Peyer's patch (tissue), 4 donors: ENCODE measurements at regions not wholly inside any gene's neighbourhood (a gene's known extent, or its start where the extent isn't known, plus 50 kb on each side); places are given as distances from the start of the nearest gene placed in this dataset.
"Not testable (repeated sequence)": the region's sequence is repeated elsewhere in the genome, so short reads cannot be mapped to it uniquely, and the experiment has no call there.

Experiments used
- DNase-seq, 3 donors: peaks; one replicate each; pipeline ENCODE4 v3.0.0-alpha.2; 2017 to 2019
- H3K27ac ChIP-seq, 4 donors: fragments of 200-600 bp; sonication (generic); one replicate each; pipeline ENCODE4 v1.5.1; 2016 to 2019
- H3K27me3 ChIP-seq, 2 donors: fragments of 200-600 bp; sonication (generic); one replicate each; pipeline ENCODE4 v1.5.1; 2019
- H3K36me3 ChIP-seq, 3 donors: fragments of 200-600 bp; sonication (generic); one replicate each; pipeline ENCODE4 v1.5.1; 2016 to 2019
- H3K4me1 ChIP-seq, 4 donors: fragments of 200-600 bp; sonication (generic); one replicate each; pipeline ENCODE4 v1.5.1; 2016 to 2019
- H3K4me3 ChIP-seq, 4 donors: fragments of 200-600 bp; sonication (generic); 1 replicate in 3 of 4; 2 replicates in 1 of 4; pipeline ENCODE4 v1.5.1; 2016 to 2019; ENCODE audit warnings: mild to moderate bottlenecking in 1 of 4
- H3K9me3 ChIP-seq, 4 donors: fragments of 200-600 bp; sonication (generic); one replicate each; pipeline ENCODE4 v1.5.1; 2016 to 2019; ENCODE audit warnings: mild to moderate bottlenecking in 1 of 4
- CTCF ChIP-seq, 6 experiments: fragments of 450-650 bp in 4 of 6; fragments of 200-600 bp in 2 of 6; sonication (generic) in 1 of 6; IDR thresholded peaks; one replicate each; pipeline ENCODE4 v1.5.1; 2017 to 2019; ENCODE audit warnings: antibody characterized with exemption in 6 of 6, mild to moderate bottlenecking in 3 of 6, moderate library complexity in 1 of 6
- POLR2A ChIP-seq, 2 donors: fragments of 450-650 bp; IDR thresholded peaks; one replicate each; pipeline ENCODE4 v1.5.1; 2017; ENCODE audit warnings: antibody characterized with exemption in 2 of 2, mild to moderate bottlenecking in 2 of 2, moderate library complexity in 2 of 2

DNA sequence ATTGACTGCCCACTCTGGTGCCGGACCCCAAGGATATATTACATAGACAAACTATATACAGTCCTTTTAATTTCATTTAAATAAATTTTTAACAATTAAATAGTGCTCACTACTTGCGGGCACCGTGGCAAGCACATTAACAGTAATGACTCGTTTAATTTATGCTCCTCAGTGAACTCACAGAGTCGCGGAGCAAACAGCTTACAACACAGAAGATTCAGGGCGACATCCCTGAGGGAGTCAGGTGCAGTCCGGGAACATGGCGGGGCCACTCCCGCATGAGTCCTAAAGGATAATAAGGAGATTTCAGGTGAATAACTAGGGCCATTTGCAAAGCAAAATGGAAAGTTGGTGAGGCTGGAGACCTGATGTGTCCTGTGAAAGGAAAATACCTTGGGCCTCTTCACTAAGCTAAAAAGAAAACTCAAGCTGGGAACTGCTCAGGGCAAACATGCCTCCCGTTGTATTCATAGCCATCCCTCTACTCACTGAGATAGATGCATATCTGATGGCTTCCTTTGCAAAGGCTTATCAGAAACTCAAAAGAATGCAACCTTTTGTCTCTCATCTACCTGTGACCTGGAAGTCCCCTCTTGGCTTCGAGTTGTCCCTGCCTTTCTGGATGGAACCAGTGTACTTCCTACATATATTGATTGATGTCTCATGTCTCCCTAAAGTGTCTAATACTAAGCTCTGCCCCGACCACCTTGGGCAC, 125.6 kb downstream of the KLF6 start:
- DNase-seq = no peak
- no peaks in the 10 kb centered on the region for H3K4me1 ChIP-seq
- no peaks in the 10 kb centered on the region for H3K9me3 ChIP-seq
- no peaks in the 10 kb centered on the region for H3K27me3 ChIP-seq
- H3K4me3 ChIP-seq = no peak overlapping the region
- no peak for TF ChIP-seq CTCF (IDR thresholded peaks at IDR 0.05)
- TF ChIP-seq POLR2A (IDR thresholded peaks at IDR 0.05) = no peak
- no peak overlapping the region for H3K27ac ChIP-seq
- H3K36me3 ChIP-seq = no peaks in the 10 kb centered on the region

DNA sequence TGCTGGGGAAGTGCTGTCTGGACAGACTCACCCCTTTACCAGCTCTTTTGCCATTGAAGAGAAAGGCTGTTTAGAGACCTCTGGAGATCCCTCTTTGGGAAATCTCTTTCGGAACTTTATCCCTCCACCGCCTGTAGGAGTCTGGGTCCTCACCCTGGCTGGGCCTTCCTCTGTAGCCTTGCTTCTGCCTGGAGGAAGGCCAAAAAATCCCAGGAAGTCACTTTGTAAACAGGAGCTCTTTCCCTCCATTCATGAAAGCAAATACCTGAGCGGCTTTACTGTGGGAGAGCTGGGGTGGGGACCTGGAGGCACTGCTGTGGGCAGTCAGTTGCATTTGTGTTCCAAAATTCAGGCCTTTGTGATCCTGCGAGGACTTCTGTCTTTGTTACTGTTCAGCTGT, 126.2 kb downstream of the KLF6 start:
- Histone ChIP-seq H3K9me3 (no peaks in the 10 kb centered on the region), H3K4me1 (no peaks in the 10 kb centered on the region), H3K4me3 (no peak overlapping the region), H3K27ac (no peak overlapping the region), H3K36me3 (no peaks in the 10 kb centered on the region), H3K27me3 (no peaks in the 10 kb centered on the region)
- TF ChIP-seq POLR2A (IDR thresholded peaks at IDR 0.05) (no peak), CTCF (IDR thresholded peaks at IDR 0.05) (no peak)
- DNase-seq = no peak

DNA sequence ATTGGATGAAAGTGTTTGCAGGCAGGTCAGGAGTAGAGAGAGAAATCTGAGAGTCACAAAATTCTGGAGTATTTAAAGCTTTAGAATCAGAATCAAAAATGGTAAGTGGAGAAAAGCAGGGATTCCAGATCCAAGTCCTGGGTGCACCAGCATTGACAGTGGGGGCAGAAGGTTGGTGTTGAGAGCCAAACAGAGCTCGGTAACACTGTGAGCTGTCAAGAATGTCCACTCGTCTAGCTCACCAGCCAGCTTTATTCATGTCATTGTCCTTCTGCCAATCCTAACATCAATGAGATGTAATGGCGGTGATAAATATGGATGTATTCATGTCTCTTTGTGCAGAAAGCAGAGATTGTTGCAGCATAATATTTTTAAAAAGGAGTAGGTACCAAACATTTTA, 128.8 kb downstream of the KLF6 start:
- Histone ChIP-seq H3K27ac (no peak overlapping the region), H3K4me1 (no peaks in the 10 kb centered on the region), H3K36me3 (no peaks in the 10 kb centered on the region), H3K27me3 (no peaks in the 10 kb centered on the region), H3K4me3 (no peak overlapping the region), H3K9me3 (no peaks in the 10 kb centered on the region)
- TF ChIP-seq CTCF (IDR thresholded peaks at IDR 0.05) (no peak), POLR2A (IDR thresholded peaks at IDR 0.05) (no peak)
- no peak for DNase-seq

- DNase-seq = no peak
- no peak overlapping the region for H3K27ac ChIP-seq
- H3K4me1 ChIP-seq = no peaks in the 10 kb centered on the region
- no peak for TF ChIP-seq POLR2A (IDR thresholded peaks at IDR 0.05)
- TF ChIP-seq CTCF (IDR thresholded peaks at IDR 0.05) = no peak
- no peaks in the 10 kb centered on the region for H3K27me3 ChIP-seq
- no peaks in the 10 kb centered on the region for H3K9me3 ChIP-seq
- H3K4me3 ChIP-seq = no peak overlapping the region
- H3K36me3 ChIP-seq = no peaks in the 10 kb centered on the region
Observed at GRCh38 chr10:3655528-3655927, 129.5 kb downstream of the KLF6 start.

GRCh38 chr10:3654980-3655379, 130.0 kb downstream of the KLF6 start:
- H3K9me3 ChIP-seq = no peaks in the 10 kb centered on the region
- no peak for DNase-seq
- TF ChIP-seq CTCF (IDR thresholded peaks at IDR 0.05) (no peak), POLR2A (IDR thresholded peaks at IDR 0.05) (no peak)
- H3K27me3 ChIP-seq = no peaks in the 10 kb centered on the region
- H3K4me3 ChIP-seq = no peak overlapping the region
- no peaks in the 10 kb centered on the region for H3K36me3 ChIP-seq
- no peaks in the 10 kb centered on the region for H3K4me1 ChIP-seq
- H3K27ac ChIP-seq = no peak overlapping the region

DNA sequence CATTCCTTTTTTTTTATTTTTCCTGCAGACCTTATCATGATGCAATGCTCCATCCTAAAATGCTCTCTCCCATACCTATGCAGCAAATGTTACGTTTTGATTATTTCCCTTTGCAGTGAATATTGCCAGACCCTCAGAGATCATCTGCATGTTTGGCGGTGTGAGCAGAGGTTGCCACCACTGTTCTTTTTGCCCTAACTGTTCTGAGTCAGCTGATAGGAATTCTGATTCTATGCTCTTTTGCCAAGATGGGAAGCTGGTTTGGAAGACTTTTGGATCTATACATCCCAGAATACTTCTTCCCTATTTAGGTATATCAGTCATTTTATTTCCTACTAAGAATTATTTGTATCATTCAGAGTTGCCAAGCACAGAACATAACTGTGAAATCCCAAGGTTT, 130.5 kb downstream of the KLF6 start:
- Histone ChIP-seq H3K9me3 (no peaks in the 10 kb centered on the region), H3K4me3 (no peak overlapping the region), H3K4me1 (no peaks in the 10 kb centered on the region), H3K36me3 (no peaks in the 10 kb centered on the region), H3K27me3 (no peaks in the 10 kb centered on the region), H3K27ac (no peak overlapping the region)
- no peak for DNase-seq
- no peak for TF ChIP-seq POLR2A (IDR thresholded peaks at IDR 0.05)
- no peak for TF ChIP-seq CTCF (IDR thresholded peaks at IDR 0.05)

GRCh38 chr10:3653303-3653702, 131.7 kb downstream of the KLF6 start:
- H3K4me3 ChIP-seq = peak overlapping the region in 1 of 4 donors; percentile 15
- not testable (repeated sequence) for H3K4me1 ChIP-seq, H3K27me3 ChIP-seq, H3K9me3 ChIP-seq, DNase-seq, H3K27ac ChIP-seq, H3K36me3 ChIP-seq
